OCI-LY1 (cell line): ENCODE measurements at regions not wholly inside any gene's neighbourhood (a gene's known extent, or its start where the extent isn't known, plus 50 kb on each side); places are given as distances from the start of the nearest gene placed in this dataset.

Source experiments
- EZH2 ChIP-seq: fragments of 200-600 bp; sonication (generic), shearing (Covaris generic); IDR thresholded peaks from 2 replicates; pipeline ENCODE4 v1.8.0; 2017; ENCODE audit warnings: borderline replicate concordance, mixed run types, mild to moderate bottlenecking, antibody characterized with exemption, low read length, moderate library complexity, mixed read lengths
- TF ChIP-seq, protein P1 (sequence below): fragments of 200-600 bp; sonication (generic), shearing (Covaris generic); IDR thresholded peaks from 2 replicates; pipeline ENCODE4 v1.5.1; 2017; ENCODE audit warnings: mild to moderate bottlenecking, antibody characterized with exemption, low read length, moderate library complexity, mixed read lengths

DNA sequence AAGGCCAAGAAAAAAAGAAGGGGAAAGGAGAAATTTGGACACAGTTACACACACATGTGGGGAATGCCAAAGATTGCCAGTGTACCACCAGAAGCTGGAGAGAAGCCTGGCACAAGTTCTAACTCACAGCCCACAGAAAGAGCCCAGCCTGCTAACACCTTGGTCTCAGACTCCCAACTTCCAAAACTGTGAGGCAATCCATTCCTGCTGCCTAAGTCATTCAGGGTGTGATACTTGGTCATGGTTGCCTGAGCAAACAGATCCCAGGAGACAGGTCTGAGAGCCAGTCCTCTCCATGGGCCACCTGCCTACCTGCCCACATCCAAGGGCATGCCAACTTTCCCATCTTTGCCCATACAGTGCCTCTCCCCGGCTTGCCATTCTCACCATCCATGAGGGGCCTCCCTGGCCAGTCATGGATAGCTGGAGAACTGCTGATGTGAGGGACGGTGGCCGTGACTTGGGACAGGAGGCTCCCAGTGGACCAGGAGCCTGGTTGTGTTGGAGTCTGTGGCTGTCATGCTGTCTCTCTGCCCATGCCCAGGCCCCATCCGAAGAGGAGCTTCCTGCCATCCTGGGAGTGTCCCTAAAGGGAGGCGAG, 198.0 kb upstream of the RTL1 start:
- TF ChIP-seq, protein P1, sequence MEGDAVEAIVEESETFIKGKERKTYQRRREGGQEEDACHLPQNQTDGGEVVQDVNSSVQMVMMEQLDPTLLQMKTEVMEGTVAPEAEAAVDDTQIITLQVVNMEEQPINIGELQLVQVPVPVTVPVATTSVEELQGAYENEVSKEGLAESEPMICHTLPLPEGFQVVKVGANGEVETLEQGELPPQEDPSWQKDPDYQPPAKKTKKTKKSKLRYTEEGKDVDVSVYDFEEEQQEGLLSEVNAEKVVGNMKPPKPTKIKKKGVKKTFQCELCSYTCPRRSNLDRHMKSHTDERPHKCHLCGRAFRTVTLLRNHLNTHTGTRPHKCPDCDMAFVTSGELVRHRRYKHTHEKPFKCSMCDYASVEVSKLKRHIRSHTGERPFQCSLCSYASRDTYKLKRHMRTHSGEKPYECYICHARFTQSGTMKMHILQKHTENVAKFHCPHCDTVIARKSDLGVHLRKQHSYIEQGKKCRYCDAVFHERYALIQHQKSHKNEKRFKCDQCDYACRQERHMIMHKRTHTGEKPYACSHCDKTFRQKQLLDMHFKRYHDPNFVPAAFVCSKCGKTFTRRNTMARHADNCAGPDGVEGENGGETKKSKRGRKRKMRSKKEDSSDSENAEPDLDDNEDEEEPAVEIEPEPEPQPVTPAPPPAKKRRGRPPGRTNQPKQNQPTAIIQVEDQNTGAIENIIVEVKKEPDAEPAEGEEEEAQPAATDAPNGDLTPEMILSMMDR = no peak
- TF ChIP-seq EZH2 = no peak
